ENCODE measurements at regions not wholly inside any gene's neighbourhood (a gene's known extent, or its start where the extent isn't known, plus 50 kb on each side); places are given as distances from the start of the nearest gene placed in this dataset.

DNA sequence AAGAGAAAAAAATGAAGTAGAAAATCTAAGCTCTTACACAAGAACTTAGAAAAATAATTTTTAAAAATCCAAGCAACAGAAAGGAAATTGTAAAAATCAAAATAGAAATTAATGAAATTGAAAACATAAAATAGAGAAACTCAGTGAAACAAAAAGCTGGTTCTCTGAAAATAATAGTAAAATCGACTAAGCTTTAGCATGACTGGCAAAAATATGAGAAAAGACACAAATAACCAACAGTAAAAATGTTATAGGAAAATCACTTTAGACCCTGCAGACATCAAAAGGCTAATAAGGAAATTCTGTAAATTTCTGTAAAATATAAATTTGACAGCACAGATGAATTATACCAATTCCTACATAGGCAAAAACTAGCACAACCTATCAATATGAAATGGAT is 768.9 kb upstream of the LRRTM1 start:
- no peak overlapping the region for H3K4me2 ChIP-seq (ENCODE audit: insufficient read depth, low read length)
- DNase-seq (ENCODE audit: extremely low read depth in 1 of 4, low spot score in 3 of 4), result no peak
- TF ChIP-seq CHD4 (IDR thresholded peaks at IDR 0.05; ENCODE audit: insufficient read depth, insufficient replicate concordance, low read depth, low read length, poor library complexity, severe bottlenecking) (no peak), HMGN3 (IDR thresholded peaks at IDR 0.05; ENCODE audit: borderline replicate concordance, extremely low read depth, insufficient read length, low read depth, low read length) (no peak), BRF1 (IDR thresholded peaks at IDR 0.05; ENCODE audit: borderline replicate concordance, extremely low read depth, insufficient read length) (no peak), NFYB (IDR thresholded peaks at IDR 0.05; ENCODE audit: extremely low read depth, insufficient read length) (no peak), SMARCA5 (IDR thresholded peaks at IDR 0.05) (no peak), ZNF23 (CRISPR knock-in tag; IDR thresholded peaks at IDR 0.05) (no peak), NONO (IDR thresholded peaks at IDR 0.05; ENCODE audit: low read depth in 2 of 2, low read length in 1 of 2) (no peak), HDAC8 (tag; IDR thresholded peaks at IDR 0.05) (no peak), CREBBP (IDR thresholded peaks at IDR 0.05; ENCODE audit: low read depth, low read length) (no peak), ZNF133 (CRISPR knock-in tag; IDR thresholded peaks at IDR 0.05) (no peak), TOE1 (IDR thresholded peaks at IDR 0.05; ENCODE audit: borderline replicate concordance) (no peak), TOE1 (CRISPR knock-in tag; IDR thresholded peaks at IDR 0.05; ENCODE audit: borderline replicate concordance, low read depth) (no peak)
- TF ChIP-seq, protein P1, sequence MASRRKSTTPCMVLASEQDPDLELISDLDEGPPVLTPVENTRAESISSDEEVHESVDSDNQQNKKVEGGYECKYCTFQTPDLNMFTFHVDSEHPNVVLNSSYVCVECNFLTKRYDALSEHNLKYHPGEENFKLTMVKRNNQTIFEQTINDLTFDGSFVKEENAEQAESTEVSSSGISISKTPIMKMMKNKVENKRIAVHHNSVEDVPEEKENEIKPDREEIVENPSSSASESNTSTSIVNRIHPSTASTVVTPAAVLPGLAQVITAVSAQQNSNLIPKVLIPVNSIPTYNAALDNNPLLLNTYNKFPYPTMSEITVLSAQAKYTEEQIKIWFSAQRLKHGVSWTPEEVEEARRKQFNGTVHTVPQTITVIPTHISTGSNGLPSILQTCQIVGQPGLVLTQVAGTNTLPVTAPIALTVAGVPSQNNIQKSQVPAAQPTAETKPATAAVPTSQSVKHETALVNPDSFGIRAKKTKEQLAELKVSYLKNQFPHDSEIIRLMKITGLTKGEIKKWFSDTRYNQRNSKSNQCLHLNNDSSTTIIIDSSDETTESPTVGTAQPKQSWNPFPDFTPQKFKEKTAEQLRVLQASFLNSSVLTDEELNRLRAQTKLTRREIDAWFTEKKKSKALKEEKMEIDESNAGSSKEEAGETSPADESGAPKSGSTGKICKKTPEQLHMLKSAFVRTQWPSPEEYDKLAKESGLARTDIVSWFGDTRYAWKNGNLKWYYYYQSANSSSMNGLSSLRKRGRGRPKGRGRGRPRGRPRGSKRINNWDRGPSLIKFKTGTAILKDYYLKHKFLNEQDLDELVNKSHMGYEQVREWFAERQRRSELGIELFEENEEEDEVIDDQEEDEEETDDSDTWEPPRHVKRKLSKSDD (conservative IDR thresholded peaks at IDR 0.05; ENCODE audit: low read length), result no peak
- TF ChIP-seq, protein P2, sequence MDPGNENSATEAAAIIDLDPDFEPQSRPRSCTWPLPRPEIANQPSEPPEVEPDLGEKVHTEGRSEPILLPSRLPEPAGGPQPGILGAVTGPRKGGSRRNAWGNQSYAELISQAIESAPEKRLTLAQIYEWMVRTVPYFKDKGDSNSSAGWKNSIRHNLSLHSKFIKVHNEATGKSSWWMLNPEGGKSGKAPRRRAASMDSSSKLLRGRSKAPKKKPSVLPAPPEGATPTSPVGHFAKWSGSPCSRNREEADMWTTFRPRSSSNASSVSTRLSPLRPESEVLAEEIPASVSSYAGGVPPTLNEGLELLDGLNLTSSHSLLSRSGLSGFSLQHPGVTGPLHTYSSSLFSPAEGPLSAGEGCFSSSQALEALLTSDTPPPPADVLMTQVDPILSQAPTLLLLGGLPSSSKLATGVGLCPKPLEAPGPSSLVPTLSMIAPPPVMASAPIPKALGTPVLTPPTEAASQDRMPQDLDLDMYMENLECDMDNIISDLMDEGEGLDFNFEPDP (CRISPR knock-in tag; IDR thresholded peaks at IDR 0.05), result no peak
- TF ChIP-seq, protein P3, sequence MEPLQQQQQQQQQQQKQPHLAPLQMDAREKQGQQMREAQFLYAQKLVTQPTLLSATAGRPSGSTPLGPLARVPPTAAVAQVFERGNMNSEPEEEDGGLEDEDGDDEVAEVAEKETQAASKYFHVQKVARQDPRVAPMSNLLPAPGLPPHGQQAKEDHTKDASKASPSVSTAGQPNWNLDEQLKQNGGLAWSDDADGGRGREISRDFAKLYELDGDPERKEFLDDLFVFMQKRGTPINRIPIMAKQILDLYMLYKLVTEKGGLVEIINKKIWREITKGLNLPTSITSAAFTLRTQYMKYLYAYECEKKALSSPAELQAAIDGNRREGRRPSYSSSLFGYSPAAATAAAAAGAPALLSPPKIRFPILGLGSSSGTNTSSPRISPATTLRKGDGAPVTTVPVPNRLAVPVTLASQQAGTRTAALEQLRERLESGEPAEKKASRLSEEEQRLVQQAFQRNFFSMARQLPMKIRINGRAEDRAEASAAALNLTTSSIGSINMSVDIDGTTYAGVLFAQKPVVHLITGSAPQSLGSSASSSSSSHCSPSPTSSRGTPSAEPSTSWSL (CRISPR knock-in tag; IDR thresholded peaks at IDR 0.05; ENCODE audit: borderline replicate concordance), result no peak
- TF ChIP-seq, protein P4, sequence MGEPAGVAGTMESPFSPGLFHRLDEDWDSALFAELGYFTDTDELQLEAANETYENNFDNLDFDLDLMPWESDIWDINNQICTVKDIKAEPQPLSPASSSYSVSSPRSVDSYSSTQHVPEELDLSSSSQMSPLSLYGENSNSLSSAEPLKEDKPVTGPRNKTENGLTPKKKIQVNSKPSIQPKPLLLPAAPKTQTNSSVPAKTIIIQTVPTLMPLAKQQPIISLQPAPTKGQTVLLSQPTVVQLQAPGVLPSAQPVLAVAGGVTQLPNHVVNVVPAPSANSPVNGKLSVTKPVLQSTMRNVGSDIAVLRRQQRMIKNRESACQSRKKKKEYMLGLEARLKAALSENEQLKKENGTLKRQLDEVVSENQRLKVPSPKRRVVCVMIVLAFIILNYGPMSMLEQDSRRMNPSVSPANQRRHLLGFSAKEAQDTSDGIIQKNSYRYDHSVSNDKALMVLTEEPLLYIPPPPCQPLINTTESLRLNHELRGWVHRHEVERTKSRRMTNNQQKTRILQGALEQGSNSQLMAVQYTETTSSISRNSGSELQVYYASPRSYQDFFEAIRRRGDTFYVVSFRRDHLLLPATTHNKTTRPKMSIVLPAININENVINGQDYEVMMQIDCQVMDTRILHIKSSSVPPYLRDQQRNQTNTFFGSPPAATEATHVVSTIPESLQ (CRISPR knock-in tag; IDR thresholded peaks at IDR 0.05), result no peak
- in situ Hi-C loops (cut with MboI) (no loop called here), intact Hi-C loops (cut with micrococcal nuclease) (no loop called here)
- 0% methylated on average over 1 of the region's 1 CpG for WGBS (ENCODE audit: insufficient coverage, low coverage, missing lambda C conversion rate)
- H3K27ac ChIP-seq (ENCODE audit: extremely low read depth, low read depth, low read length), result no peak overlapping the region
- H3K9me1 ChIP-seq (ENCODE audit: control insufficient read depth, insufficient read depth, low read length), result no peaks in the 10 kb centered on the region
- no peaks in the 10 kb centered on the region for H3K9me3 ChIP-seq (replicated peaks; ENCODE audit: control insufficient read depth, insufficient read depth, low read depth, low read length)
- ATAC-seq, result no peak
- H3K9ac ChIP-seq (ENCODE audit: insufficient read depth in 1 of 2, low read depth in 2 of 2, low read length in 2 of 2), result no peak overlapping the region
- H4K20me1 ChIP-seq (replicated peaks; ENCODE audit: control insufficient read depth, insufficient read depth, low read length), result no peaks in the 10 kb centered on the region
- no peaks in the 10 kb centered on the region for H3K79me2 ChIP-seq (ENCODE audit: control insufficient read depth, insufficient read depth, low read length)
- no peak overlapping the region for H2AFZ ChIP-seq (ENCODE audit: low read depth, low read length)
- ChIA-PET CTCF (ENCODE audit: low intra/inter-chr PET ratio) (no interaction called here), POLR2A (no interaction called here)
- no peaks in the 10 kb centered on the region for H3K36me3 ChIP-seq (ENCODE audit: control insufficient read depth, insufficient read depth, low read length)
- H3K4me3 ChIP-seq, result no peak overlapping the region
- no peaks in the 10 kb centered on the region for H3K27me3 ChIP-seq (ENCODE audit: control insufficient read depth in 2 of 2, insufficient read depth in 2 of 2, low read length in 2 of 2)
- BruUV-seq (replicated peaks), result no TSS peak
- H3K4me1 ChIP-seq (replicated peaks in 1 of 2; ENCODE audit: control insufficient read depth in 2 of 2, insufficient read depth in 2 of 2, low read length in 2 of 2), result no peaks in the 10 kb centered on the region
- FAIRE-seq, result no peak
